ENCODE measurements at regions not wholly inside any gene's neighbourhood (a gene's known extent, or its start where the extent isn't known, plus 50 kb on each side); places are given as distances from the start of the nearest gene placed in this dataset.
A peak's percentile ranks its signal among the peaks of the same experiment; 100 is the strongest.

GRCh38 chr10:53075469-53075868 is 302.9 kb upstream of the MBL2 start:
- H3K27me3 ChIP-seq = no peaks in the 10 kb centered on the region
- ATAC-seq = no peak
- H3K9me3 ChIP-seq = no peaks in the 10 kb centered on the region
- DNase-seq = no peak
- no peaks in the 10 kb centered on the region for H3K36me3 ChIP-seq (replicated peaks in 1 of 2; ENCODE audit: insufficient read depth in 1 of 2, low read depth in 2 of 2)
- no peak overlapping the region for H3K4me3 ChIP-seq
- no peak overlapping the region for H3K27ac ChIP-seq
- TF ChIP-seq POLR2A (IDR thresholded peaks at IDR 0.05) = no peak
- no peak for TF ChIP-seq CTCF (IDR thresholded peaks at IDR 0.05)
- intact Hi-C loops (cut with DNase I) = no loop called here
- WGBS, 2 donors = 85 to 86% methylated on average over 1 of the region's 1 CpG
- peaks cover 8% of the 10 kb centered on the region for H3K4me1 ChIP-seq

GRCh38 chr10:53072144-53072543 is 299.6 kb upstream of the MBL2 start:
- H3K4me3 ChIP-seq = no peak overlapping the region
- 79 to 94% methylated on average over 2 of the region's 2 CpGs for WGBS, 2 donors
- H3K4me1 ChIP-seq = peaks cover 12% of the 10 kb centered on the region
- H3K27ac ChIP-seq = no peak overlapping the region
- TF ChIP-seq POLR2A (IDR thresholded peaks at IDR 0.05) (no peak), CTCF (IDR thresholded peaks at IDR 0.05) (no peak)
- ATAC-seq = no peak
- no peaks in the 10 kb centered on the region for H3K27me3 ChIP-seq
- intact Hi-C loops (cut with DNase I) = no loop called here
- H3K36me3 ChIP-seq (replicated peaks in 1 of 2; ENCODE audit: insufficient read depth in 1 of 2, low read depth in 2 of 2) = no peaks in the 10 kb centered on the region
- DNase-seq = no peak
- no peaks in the 10 kb centered on the region for H3K9me3 ChIP-seq

- intact Hi-C loops (cut with DNase I) = no loop called here
- Histone ChIP-seq H3K36me3 (replicated peaks in 1 of 2; ENCODE audit: insufficient read depth in 1 of 2, low read depth in 2 of 2) (no peaks in the 10 kb centered on the region), H3K9me3 (no peaks in the 10 kb centered on the region), H3K4me1 (peaks cover 12% of the 10 kb centered on the region), H3K27me3 (no peaks in the 10 kb centered on the region), H3K4me3 (no peak overlapping the region), H3K27ac (no peak overlapping the region)
- whole genome bisulfite sequencing, 2 donors = 29 to 31% methylated on average over 4 of the region's 4 CpGs
- ATAC-seq (no peak), DNase-seq (peak in 1 of 4 donors; percentile 27)
- TF ChIP-seq CTCF (IDR thresholded peaks at IDR 0.05) (no peak), POLR2A (IDR thresholded peaks at IDR 0.05) (no peak)
These were observed 299.0 kb upstream of the MBL2 start for GRCh38 chr10:53071505-53072125.

- intact Hi-C loops (cut with DNase I) = no loop called here
- TF ChIP-seq POLR2A (IDR thresholded peaks at IDR 0.05) = no peak
- no peak for TF ChIP-seq CTCF (IDR thresholded peaks at IDR 0.05)
- Histone ChIP-seq H3K9me3 (no peaks in the 10 kb centered on the region), H3K36me3 (replicated peaks in 1 of 2; ENCODE audit: insufficient read depth in 1 of 2, low read depth in 2 of 2) (no peaks in the 10 kb centered on the region), H3K4me1 (peaks cover 12% of the 10 kb centered on the region), H3K4me3 (no peak overlapping the region), H3K27ac (no peak overlapping the region), H3K27me3 (no peaks in the 10 kb centered on the region)
- DNase-seq (no peak), ATAC-seq (no peak)
These were observed 296.4 kb upstream of the MBL2 start for GRCh38 chr10:53069013-53069412.

GRCh38 chr10:53064614-53065013 is 292.0 kb upstream of the MBL2 start:
- DNase-seq (no peak), ATAC-seq (no peak)
- Histone ChIP-seq H3K4me1 (no peaks in the 10 kb centered on the region), H3K36me3 (replicated peaks in 1 of 2; ENCODE audit: insufficient read depth in 1 of 2, low read depth in 2 of 2) (no peaks in the 10 kb centered on the region), H3K9me3 (no peaks in the 10 kb centered on the region), H3K27me3 (no peaks in the 10 kb centered on the region), H3K27ac (no peak overlapping the region), H3K4me3 (no peak overlapping the region)
- TF ChIP-seq CTCF (IDR thresholded peaks at IDR 0.05) (no peak), POLR2A (IDR thresholded peaks at IDR 0.05) (no peak)
- WGBS, 2 donors = 8 to 13% methylated on average over 2 of the region's 2 CpGs
- intact Hi-C loops (cut with DNase I) = no loop called here
